Glomerular visceral epithelial cell (primary cell): ENCODE measurements at regions not wholly inside any gene's neighbourhood (a gene's known extent, or its start where the extent isn't known, plus 50 kb on each side); places are given as distances from the start of the nearest gene placed in this dataset.

Experiments
- DNase-seq: peaks from one replicate; pipeline ENCODE4 v3.0.0-alpha.2; 2016; ENCODE audit errors: extremely low spot score

DNA sequence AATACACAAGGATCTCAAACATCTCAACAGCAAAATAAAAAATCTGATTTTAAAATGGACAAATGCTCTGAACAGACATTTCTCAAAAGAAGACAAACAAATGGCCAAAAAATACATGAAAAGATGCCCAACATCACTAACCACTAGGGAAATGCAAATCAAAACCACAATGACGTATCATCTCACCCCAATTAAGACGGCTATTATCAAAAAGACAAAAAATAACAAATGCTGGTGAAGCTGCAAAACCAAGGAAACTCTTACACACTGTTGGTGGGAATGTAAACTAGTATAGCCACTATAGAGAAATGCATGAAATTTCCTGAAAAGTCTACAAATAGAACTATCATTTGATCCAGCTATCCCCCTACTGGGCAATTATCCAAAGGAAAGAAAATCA, 145.0 kb downstream of the BTG1 start:
- no peak for DNase-seq

DNA sequence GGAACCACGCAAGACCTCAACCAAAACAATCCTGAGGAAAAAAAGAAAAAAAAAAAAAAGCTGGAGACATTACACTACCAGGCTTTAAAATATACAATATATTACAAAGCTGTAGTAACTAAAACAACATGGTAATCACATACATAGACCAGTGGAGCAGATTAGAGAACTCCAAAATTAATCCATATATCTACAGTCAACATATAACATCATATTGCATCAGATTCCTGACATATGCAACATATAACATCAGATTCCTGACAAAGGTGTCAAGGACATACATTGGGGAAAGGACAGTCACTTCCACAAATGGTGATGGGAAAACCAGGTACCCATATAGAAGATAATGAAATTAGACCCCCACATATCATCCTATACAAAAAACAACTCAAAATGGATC, 145.8 kb downstream of the BTG1 start:
- no peak for DNase-seq

DNA sequence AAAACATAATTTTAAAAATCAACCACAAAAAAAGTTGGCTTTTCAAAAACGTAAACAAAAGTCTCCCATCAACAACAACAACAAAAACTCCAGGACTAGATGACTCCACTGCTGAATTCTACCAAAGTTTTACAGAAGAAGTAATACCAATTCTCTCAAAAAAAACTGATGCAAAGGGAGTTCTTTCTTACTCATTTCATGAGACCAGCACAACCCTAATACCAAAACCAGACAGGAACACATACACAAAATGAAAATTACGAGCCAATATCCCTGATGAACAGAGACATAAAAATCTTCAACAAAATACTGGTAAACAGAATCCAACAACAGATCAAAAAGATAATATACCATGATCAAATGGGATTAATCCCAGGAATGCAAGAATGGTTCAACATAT, 147.3 kb downstream of the BTG1 start:
- no peak for DNase-seq

DNA sequence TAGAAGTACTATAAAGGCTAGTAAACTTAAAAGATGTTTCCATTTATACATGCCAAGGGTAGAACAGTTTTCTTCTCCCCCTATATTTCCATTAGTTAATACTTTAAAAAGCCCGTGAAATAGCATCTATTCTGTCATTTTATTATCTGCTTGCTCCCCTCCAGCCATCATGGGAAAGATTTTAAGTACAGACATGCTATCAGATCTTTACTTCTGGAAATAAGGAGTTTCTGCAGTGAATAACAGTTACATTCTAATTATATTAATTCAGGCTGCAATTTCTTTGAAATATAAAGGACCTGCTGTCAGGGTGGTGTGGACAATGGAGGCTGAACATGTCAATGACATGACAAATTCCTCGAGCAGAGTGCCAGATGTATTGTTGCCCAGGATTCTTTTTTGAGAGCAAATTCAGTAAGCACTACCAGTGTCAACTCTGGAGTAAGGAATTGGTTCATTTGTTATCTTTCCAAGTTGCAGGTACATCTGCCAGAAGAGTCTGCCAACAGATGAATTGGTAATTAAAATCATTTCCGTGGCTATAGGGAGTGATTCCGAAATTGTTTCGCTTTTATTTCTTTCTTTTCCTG, 151.3 kb downstream of the BTG1 start:
- no peak for DNase-seq

DNA sequence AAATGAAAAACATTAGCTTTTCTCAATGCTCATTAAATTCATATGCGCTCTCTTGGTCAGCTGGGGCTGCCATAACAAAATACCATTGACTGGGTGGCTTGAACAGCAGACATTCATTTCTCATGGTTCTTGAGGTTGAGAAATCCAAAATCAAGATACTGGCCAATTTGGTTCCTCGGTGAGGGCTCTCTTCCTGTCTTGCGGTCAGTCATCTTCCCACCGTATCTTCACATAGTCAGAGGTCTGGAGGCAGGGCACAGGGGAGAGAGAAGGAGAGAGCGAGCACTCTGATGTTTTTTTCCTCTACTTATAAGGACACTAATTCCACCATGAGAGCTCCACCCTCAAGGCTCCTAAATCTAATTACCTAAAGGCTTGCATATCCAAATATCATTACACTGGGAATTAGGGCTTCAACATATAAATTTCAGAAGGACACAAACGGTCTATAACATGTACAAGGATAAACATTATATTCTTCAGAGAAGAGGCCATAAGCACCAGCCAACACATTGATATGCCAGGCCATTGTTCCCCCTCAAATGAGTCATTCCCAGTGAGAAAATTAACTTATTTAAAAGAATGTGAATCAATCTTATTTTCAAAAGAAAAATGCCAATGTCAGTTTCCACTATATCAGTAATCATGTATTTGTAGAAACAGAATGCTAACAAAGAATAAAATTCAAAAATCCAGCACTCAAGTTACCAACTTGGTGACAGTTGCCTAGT, 152.2 kb downstream of the BTG1 start:
- no peak for DNase-seq

DNA sequence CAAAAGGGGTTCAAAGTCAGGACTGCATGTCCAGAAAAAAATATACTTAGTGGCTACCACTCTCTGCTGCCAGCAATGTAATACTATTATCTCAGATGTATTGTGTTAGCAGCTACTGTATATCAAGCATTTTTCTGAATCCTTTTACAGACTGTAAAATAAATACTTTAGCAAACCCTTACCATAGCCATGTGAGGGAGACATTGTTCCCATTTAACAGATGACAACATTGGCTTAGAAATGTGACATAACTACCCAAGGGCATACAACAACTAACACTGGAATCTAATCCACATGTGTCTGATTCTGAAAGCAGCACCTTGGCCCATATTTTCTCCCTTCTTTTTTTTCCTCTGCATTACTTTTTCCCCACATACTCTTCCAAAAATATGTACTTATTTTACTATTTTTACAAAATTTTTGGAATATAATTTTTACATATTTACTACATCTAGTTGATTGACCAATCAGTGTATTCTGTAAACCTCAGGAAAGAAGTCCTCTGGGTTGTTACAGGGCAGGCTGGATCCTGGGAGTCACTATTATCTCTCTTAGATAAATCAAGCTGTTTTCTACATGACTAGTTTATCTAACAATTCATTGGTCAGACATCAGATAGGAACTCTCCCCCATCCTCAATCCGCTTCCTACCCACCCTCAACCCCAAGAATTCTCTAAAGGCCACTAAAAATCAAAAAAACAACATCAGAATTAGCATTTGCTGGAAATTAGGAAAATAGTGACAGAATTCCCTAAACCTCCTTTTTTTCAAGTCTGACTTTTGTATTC, 154.1 kb downstream of the BTG1 start:
- no peak for DNase-seq

DNA sequence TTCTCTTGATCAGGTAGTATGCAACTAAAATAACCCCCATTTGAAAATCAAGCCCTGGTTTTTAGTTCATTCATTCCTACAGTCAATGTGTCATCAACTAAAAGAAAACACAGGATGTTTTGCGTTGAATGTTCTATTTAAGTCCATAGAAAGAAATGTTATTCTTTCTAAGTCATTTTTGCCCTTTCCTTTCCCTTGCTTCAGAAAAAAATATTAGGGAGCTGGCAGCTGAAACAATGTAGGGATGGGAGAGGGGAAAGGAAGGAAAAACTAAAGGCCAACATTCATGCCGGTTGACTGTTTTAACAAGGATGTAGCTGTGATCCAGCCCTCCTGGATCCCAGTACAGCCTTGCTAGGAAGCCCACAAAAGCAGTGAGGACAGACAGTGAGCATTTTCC, 155.1 kb downstream of the BTG1 start:
- DNase-seq: no peak

DNA sequence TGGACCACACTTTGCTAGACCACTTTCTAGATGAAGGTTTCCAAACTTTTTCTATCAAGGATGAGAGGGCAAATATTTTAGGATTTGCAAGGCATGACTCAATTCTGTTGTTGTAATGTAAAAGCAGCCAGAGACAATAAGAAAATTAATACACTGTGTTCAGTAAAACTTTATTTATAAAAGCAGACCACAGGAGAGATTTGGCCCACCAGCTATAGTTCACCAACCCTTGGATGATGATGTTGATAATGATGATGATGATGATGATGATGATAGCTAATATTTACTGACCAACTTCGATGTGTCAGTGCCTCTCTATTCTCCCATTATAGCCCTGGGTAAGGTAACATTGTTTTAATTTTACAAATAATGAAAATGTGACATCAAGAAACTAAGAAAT, 156.5 kb downstream of the BTG1 start:
- DNase-seq: no peak

DNA sequence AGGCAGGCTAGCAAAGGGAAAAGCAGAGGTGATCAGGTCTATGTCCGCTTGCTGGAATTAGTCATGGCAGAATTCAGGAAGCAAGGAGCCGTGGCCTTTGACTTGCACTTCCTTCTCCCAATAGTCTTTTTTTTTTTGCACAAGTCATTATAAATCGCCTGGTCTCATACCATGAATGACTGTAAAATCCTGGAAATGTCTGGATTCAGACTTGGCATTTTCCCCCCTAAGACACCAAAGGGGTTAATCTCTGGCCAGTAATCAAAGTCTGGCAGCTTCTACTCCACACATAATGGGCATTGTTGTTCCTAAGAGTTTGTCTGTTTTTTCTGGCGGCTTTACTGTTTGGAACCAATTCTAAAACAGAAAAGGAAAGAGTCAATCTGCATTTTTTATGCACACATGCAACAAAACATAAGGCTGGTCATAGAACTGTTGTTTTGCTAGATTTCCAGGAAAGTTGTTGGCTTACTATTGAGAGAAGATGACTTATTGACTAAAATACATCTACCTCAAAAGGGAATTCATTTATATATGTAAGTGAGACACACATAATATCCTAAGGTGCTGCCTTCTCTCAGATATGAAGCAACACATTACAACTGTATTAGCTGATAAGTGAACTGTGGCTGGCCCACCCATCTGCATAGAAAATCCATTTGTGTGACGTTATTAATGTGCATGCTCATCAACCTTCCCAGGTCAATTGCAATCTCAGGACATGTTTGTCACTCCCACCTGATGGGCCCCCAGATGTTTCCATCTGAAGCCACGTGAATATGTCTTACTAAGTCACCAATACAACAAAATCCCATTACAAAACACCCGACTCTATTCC, 157.3 kb downstream of the BTG1 start:
- no peak for DNase-seq

DNA sequence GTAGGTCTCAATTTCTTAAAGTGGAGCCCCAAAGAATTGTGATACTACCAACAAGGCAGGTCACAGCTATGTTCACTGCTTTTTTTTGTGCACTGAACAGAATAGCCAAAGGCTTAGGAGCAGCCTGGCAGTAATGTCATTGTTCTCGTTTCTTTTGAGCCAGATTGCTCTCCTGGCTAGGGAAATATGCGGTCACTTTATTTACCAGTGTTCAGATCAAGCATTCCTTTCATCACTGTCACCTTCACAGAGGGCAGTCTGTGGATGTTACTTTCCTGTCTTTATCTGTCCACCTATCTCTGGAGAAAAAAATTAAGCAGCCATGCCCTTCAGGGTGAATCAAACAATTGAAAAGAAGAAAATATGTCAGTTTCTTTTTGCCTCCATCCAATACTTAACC, 159.6 kb downstream of the BTG1 start:
- DNase-seq: peak; percentile 41

DNA sequence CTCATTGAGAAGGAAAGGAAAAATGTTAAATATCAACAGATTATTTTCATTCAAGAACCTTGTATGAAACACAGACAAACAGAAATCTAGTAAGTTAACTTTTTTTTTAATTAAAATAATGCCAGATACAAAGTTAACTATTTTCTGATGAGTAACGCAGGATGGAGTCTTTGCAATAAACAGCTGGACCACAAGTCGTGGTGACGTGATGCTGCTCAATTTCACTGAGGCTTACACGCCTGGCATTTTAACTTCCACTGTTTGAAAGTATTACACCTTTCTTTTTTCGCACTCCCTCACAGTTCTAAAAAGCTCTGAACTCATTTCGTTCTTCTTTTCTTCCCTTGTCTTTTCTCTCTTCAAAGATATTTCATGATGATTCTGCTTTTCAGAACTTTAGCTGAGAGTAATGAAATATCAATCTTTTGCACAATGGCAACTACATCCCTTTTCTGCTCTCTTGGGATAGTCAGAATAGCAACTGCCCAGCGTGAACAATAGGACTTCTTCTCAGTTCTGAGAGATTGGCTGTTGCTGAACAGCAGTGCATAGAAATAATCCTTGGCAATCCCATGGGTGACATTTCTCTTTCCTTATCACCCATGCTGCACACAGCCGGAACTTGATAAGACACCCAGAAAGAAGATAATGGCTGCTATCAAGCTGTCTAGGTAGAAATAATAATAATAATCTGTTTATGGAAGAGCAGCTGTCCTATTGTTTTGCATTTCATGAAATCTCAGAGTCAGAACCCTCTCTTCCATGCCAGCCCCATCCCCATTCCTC, 160.5 kb downstream of the BTG1 start:
- DNase-seq: peak; percentile 10

DNA sequence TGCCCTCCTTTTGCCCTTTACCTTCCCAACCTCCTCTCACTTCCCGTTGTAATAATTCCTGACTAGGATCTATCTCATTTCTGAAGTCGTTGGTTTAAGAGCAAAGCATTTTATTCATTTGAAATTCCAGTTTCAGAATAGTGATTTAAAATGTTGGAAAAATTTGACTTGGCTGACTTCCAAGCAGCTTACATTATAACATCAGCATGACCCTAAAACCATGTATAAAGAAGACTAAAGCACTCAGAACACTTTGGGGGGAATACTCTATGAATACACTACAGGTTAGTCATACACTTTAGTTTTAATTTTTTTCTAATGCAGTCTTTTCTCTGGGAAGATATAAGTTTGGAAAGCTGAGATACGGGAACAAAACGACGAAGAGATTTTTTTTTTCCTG, 161.1 kb downstream of the BTG1 start:
- peak; percentile 9 for DNase-seq

DNA sequence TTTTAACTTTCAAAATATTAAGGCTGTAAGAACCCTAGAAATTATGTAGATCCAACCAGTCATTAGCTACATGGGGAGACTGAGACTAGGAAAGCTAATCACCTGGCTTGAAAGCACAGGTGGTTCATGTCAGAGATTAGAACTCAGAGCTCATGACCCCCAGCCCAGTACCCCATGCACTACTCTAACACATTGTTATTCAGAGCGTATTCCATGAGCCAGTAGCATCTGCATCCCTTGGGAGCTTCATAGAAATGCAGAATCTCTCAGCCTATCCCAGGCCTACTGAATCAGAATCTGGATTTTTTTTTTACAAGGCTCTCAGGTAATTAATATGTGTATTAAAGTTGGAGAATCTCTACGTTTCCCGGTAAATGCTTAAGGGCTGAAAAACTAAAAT, 161.7 kb downstream of the BTG1 start:
- DNase-seq: no peak

DNA sequence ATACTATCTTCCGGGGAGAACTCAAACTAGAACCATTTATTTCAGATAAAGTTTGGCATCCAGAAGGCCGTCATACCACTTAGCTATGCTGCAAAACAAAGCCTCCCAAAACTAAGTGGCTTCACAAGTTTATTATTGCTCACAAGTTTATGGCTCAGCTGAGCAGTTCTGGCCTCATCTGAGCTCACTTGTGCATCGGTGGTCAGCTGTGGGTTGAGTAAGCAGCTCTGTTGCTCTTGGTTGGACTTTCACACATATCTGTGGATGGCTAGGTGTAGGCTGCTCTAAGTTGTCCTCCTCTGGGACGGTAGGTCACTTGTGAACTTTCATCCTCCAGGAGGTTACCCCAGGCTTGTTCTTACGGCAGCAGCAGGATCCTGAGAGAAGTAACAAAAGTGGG, 162.7 kb downstream of the BTG1 start:
- no peak for DNase-seq

DNA sequence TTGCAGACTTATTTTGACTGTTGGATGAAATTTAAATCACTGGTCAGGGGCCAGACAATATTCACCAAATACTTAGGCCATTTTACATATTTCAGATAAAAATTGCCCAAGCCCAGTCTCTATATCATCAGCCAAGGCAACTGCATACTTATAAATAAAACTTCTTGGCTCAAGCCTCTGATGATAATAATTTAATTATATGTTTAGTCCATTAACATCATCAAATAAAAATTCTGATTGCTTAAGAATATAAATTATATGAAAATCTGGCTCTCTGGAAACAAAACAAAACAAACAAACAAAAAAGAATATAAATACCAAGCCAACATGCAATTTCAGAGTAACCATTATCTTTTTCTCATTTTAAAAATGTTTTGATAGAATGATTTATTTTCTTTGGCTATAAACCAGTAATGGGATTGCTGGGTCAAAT, 165.2 kb downstream of the BTG1 start:
- no peak for DNase-seq

DNA sequence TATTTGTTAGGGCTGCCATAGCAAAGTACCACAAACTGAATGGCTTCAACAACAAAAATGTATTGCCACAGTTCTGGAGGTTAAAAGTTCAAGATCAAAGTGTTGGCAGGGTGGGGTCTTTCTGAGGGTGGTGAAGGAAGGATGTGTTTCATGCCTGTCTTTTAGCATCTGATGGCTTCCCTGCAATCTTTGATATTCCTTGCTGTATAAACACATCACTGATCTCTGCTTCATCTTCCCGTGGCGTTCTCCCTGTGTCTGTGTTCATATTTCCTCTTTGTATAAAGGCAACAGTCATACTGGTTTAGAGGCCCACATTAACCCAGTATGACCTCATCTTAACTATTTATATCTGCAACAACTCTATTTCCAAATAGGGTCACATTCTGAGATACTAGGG, 167.5 kb downstream of the BTG1 start:
- no peak for DNase-seq

DNA sequence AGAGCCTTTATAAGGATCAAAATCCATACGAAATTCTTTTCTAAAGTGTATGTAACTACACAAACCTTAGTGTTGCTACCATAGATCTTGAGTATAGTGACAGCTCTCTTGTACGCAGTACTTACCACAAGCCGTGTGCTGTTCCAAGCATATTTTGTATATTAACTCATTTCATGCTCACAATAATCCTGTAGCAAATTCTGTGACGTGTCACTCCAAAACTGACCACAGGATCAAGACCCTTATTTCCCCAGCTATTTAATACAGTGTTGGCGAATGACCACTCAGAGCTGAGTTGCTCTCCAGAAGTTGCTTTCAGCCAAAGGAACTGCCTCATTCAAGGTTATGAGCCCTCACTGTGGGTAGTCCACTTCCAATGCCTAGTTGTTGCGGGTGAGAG, 169.8 kb downstream of the BTG1 start:
- no peak for DNase-seq

DNA sequence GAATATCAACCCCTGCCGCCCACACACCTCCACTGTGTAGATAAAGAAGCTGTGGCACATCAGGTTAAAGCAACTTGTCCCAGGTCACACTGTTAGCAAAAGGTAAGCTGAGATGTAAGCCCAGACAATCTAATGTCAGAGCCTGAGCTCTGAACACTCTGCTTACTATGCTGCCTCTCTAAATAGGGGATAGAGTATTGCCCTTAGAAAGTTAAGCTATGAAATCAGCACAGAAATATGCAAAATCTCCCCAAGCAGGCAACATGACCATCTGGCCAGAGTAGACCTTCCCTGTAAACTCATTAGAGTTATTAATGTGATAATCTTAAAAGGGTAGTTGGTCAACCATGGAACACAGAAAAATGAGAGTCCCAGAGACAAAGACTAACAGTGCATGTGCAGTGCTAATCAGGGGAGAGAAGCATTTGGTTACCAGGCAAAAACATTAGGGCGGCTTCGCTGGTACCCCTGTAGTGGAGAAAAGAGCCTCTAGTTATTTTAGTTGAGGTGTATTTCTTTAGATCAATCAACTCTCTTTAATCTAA, 171.0 kb downstream of the BTG1 start:
- no peak for DNase-seq

DNA sequence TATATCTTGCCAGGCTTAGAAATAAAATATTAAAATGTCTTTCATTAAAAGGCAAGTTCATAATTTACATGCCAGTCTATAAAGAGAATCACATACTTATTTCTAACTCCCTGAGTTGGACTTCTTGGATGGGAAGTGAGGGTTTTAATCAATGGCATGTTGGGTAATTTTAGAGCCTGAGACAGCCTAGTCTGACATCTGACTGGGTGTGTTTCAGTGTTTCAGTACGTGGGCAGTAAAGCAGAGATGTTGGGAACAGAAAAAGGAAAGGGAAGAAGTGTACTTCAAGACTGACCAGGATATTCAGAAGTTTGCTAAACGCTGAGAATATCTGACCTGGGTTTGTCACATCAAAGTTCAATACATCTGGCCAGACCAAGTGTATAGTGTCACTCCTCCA, 171.8 kb downstream of the BTG1 start:
- no peak for DNase-seq

DNA sequence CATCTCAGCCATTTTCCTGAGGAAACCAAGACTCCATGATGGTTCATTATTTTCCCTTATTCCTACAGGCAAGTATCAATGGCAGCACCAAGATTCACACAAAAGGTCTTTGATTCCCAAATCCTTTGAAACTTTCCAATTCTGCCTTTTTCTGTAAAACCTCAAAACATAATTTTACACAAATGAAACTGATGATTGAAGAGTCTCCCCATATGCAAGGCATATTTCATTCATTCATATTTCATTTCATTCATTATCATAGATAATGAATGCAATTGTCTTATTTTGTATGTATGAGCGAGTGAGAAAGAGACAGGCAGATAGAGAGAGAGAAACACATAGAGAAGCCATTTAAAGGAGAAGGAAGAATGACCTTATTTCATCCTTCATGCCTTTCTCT, 172.8 kb downstream of the BTG1 start:
- DNase-seq: no peak

DNA sequence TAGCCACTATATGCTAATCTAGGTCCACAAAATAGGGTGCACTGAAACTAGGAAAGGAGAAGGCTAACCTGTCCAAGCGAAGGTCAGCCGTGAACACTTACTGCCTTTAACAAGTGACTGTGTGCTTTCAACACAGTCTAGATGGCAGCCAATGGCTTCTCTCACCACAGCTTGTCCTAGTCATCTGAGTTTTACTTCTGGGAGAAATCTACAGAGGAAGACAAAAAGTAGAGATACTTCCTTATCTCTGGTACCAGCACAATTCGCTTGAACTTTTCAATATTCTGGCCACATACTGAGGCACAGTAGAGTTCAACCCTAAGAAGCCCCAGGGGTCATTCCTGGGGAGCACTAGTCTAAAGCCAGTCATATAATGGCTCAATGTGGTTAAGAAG, 176.9 kb downstream of the BTG1 start:
- DNase-seq: no peak
